MCF 10A (cell line): ENCODE measurements at regions not wholly inside any gene's neighbourhood (a gene's known extent, or its start where the extent isn't known, plus 50 kb on each side); places are given as distances from the start of the nearest gene placed in this dataset.

ENCODE experiments used
- BruUV-seq: library from RNA; stranded (reverse); fragments of 400-500 nt; replicated peaks from 2 replicates; lab custom pipeline; 2021; lab: Mats Ljungman, UMichigan
- CTCF ChIA-PET: fragments of 300-600 bp; sonication (Branson Sonifier 250); formaldehyde crosslinking; extraction: SDS; loops from one replicate; lab custom pipeline; 2021; ENCODE audit warnings: antibody characterized with exemption, inconsistent platforms; lab: Yijun Ruan, JAX
- POLR2A ChIA-PET: fragments of 300-600, 350-650 bp; sonication (Branson Sonifier 250); formaldehyde crosslinking; extraction: SDS; loops from one replicate; lab custom pipeline; 2020; ENCODE audit warnings: antibody characterized with exemption, inconsistent platforms; lab: Yijun Ruan, JAX
- DNase-seq: peaks from one replicate; pipeline ENCODE4 v3.0.0-alpha.2; 2018; ENCODE audit not compliant: unreplicated experiment
- H3K27ac Mint-ChIP-seq: one replicate; pipeline ENCODE4 v1.8.0; 2022; ENCODE audit warnings: mild to moderate bottlenecking, low read depth, mixed read lengths; ENCODE audit not compliant: unreplicated experiment
- H3K27me3 Mint-ChIP-seq: one replicate; pipeline ENCODE4 v1.8.0; 2022; ENCODE audit warnings: mixed read lengths; ENCODE audit not compliant: insufficient read depth, unreplicated experiment
- H3K36me3 Mint-ChIP-seq: one replicate; pipeline ENCODE4 v1.8.0; 2022; ENCODE audit warnings: mild to moderate bottlenecking, moderate library complexity, mixed read lengths; ENCODE audit not compliant: insufficient read depth, unreplicated experiment
- H3K4me1 Mint-ChIP-seq: one replicate; pipeline ENCODE4 v1.8.0; 2022; ENCODE audit warnings: mixed read lengths; ENCODE audit not compliant: insufficient read depth, unreplicated experiment
- H3K4me3 Mint-ChIP-seq: one replicate; pipeline ENCODE4 v1.8.0; 2022; ENCODE audit warnings: mild to moderate bottlenecking, moderate library complexity, mixed read lengths; ENCODE audit not compliant: unreplicated experiment
- H3K9me3 Mint-ChIP-seq: one replicate; pipeline ENCODE4 v1.8.0; 2022; ENCODE audit warnings: mixed read lengths; ENCODE audit not compliant: unreplicated experiment
- CTCF ChIP-seq: fragments of 200-600 bp; IDR thresholded peaks from one replicate; pipeline ENCODE4 v1.8.0; 2022; ENCODE audit warnings: antibody characterized with exemption, mild to moderate bottlenecking; ENCODE audit not compliant: unreplicated experiment
- intact Hi-C: fragments of 100-400 bp; cut with micrococcal nuclease; formaldehyde crosslinking; loops from 2 replicates; pipeline ENCODE4 v1.14.1; 2022

GRCh38 chr6:170206851-170207431, 83.9 kb downstream of the DLL1 start:
- intact Hi-C loops: no loop called here

GRCh38 chr6:170206317-170206621, 84.6 kb downstream of the DLL1 start:
- ChIA-PET CTCF (no interaction called here), POLR2A (no interaction called here)
- no TSS peak for BruUV-seq
- peaks cover 5% of the 10 kb centered on the region for H3K9me3 Mint-ChIP-seq
- no peak overlapping the region for H3K4me3 Mint-ChIP-seq
- H3K27ac Mint-ChIP-seq: no peak overlapping the region
- DNase-seq: no peak
- no peak for TF ChIP-seq CTCF
- no peaks in the 10 kb centered on the region for H3K36me3 Mint-ChIP-seq
- intact Hi-C loops: no loop called here
- no peaks in the 10 kb centered on the region for H3K4me1 Mint-ChIP-seq
- peaks cover 16% of the 10 kb centered on the region for H3K27me3 Mint-ChIP-seq

More at GRCh38 chr6:170206851-170207431, 83.9 kb downstream of the DLL1 start:
- Mint-ChIP-seq H3K27ac (no peak overlapping the region), H3K27me3 (peaks cover 20% of the 10 kb centered on the region), H3K9me3 (peaks cover 5% of the 10 kb centered on the region), H3K4me3 (no peak overlapping the region), H3K36me3 (no peaks in the 10 kb centered on the region), H3K4me1 (no peaks in the 10 kb centered on the region)
- CTCF ChIA-PET: interaction anchor here (0.5 kb wide), 1 partner anchor 8 kb away, joined by 3 read pairs; no protein-coding TSS in a partner anchor
- no peak for DNase-seq
- TF ChIP-seq CTCF: no peak
- POLR2A ChIA-PET: interaction anchor here (1.0 kb wide), 1 partner anchor 13 kb away, joined by 3 read pairs; no protein-coding TSS in a partner anchor
- no TSS peak for BruUV-seq

- H3K36me3 Mint-ChIP-seq: no peaks in the 10 kb centered on the region
- no peak overlapping the region for H3K4me3 Mint-ChIP-seq
- peaks cover 11% of the 10 kb centered on the region for H3K27me3 Mint-ChIP-seq
- no TSS peak for BruUV-seq
- no peak for DNase-seq
- H3K9me3 Mint-ChIP-seq: peaks cover 5% of the 10 kb centered on the region
- ChIA-PET POLR2A (no interaction called here), CTCF (no interaction called here)
- no peak for TF ChIP-seq CTCF
- H3K27ac Mint-ChIP-seq: no peak overlapping the region
- H3K4me1 Mint-ChIP-seq: peaks cover 2% of the 10 kb centered on the region
- intact Hi-C loops: no loop called here
These were observed 85.2 kb downstream of the DLL1 start for GRCh38 chr6:170205534-170206316.

- POLR2A ChIA-PET: no interaction called here
- CTCF ChIA-PET: no interaction called here
- Mint-ChIP-seq H3K36me3 (no peaks in the 10 kb centered on the region), H3K27me3 (peaks cover 5% of the 10 kb centered on the region), H3K9me3 (peaks cover 5% of the 10 kb centered on the region), H3K27ac (no peak overlapping the region), H3K4me1 (peaks cover 8% of the 10 kb centered on the region), H3K4me3 (no peak overlapping the region)
- DNase-seq: no peak
- intact Hi-C loops: no loop called here
- BruUV-seq: no TSS peak
- no peak for TF ChIP-seq CTCF
These were observed 85.8 kb downstream of the DLL1 start for GRCh38 chr6:170205126-170205525.
